ENCODE measurements at regions not wholly inside any gene's neighbourhood (a gene's known extent, or its start where the extent isn't known, plus 50 kb on each side); places are given as distances from the start of the nearest gene placed in this dataset.

- H3K4me2 ChIP-seq = no peak overlapping the region
- H3K9me3 ChIP-seq (ENCODE audit: low read depth) = peaks cover 5% of the 10 kb centered on the region
- no peaks in the 10 kb centered on the region for H3K36me3 Mint-ChIP-seq
- no peak overlapping the region for H3K9ac ChIP-seq
- H3K27ac Mint-ChIP-seq = no peak overlapping the region
- DNase-seq (ENCODE audit: low spot score) = no peak
- no peak for TF ChIP-seq EZH2phosphoT487 (IDR thresholded peaks at IDR 0.05)
- TF ChIP-seq EZH2 (IDR thresholded peaks at IDR 0.05) = no peak
- no peak for TF ChIP-seq CTCF (IDR thresholded peaks at IDR 0.05)
- no peak overlapping the region for H3K27ac ChIP-seq
- H3K4me3 ChIP-seq = no peak overlapping the region
- H3K79me2 ChIP-seq (ENCODE audit: low read depth) = no peaks in the 10 kb centered on the region
- no peak overlapping the region for H2AFZ ChIP-seq (replicated peaks)
- H3F3A ChIP-seq (ENCODE audit: low read depth) = no peaks in the 10 kb centered on the region
- no peaks in the 10 kb centered on the region for H3K27me3 Mint-ChIP-seq (ENCODE audit: insufficient read depth, low read depth)
- peaks cover 26% of the 10 kb centered on the region for H3K9me3 Mint-ChIP-seq
- no peaks in the 10 kb centered on the region for H3K27me3 ChIP-seq
- H4K20me1 ChIP-seq (ENCODE audit: low read depth) = no peaks in the 10 kb centered on the region
- H3K4me1 Mint-ChIP-seq = no peaks in the 10 kb centered on the region
- H3K4me1 ChIP-seq = peaks cover 3% of the 10 kb centered on the region
- no peak overlapping the region for H3K4me3 Mint-ChIP-seq
- H3K36me3 ChIP-seq = no peaks in the 10 kb centered on the region
These were observed 425.8 kb downstream of the MAN2A1 start for GRCh38 chr5:110115503-110115902.

- H3K36me3 ChIP-seq = no peaks in the 10 kb centered on the region
- no peaks in the 10 kb centered on the region for H4K20me1 ChIP-seq (ENCODE audit: low read depth)
- no peak overlapping the region for H2AFZ ChIP-seq (replicated peaks)
- H3K27ac ChIP-seq = no peak overlapping the region
- no peak for DNase-seq (ENCODE audit: low spot score)
- H3K79me2 ChIP-seq (ENCODE audit: low read depth) = no peaks in the 10 kb centered on the region
- Mint-ChIP-seq H3K27ac (no peak overlapping the region), H3K36me3 (no peaks in the 10 kb centered on the region), H3K4me3 (no peak overlapping the region), H3K4me1 (no peaks in the 10 kb centered on the region), H3K9me3 (peaks cover 29% of the 10 kb centered on the region), H3K27me3 (ENCODE audit: insufficient read depth, low read depth) (no peaks in the 10 kb centered on the region)
- no peak for TF ChIP-seq CTCF (IDR thresholded peaks at IDR 0.05)
- no peak for TF ChIP-seq EZH2phosphoT487 (IDR thresholded peaks at IDR 0.05)
- TF ChIP-seq EZH2 (IDR thresholded peaks at IDR 0.05) = no peak
- H3K4me2 ChIP-seq = no peak overlapping the region
- H3K4me3 ChIP-seq = no peak overlapping the region
- peaks cover 5% of the 10 kb centered on the region for H3K9me3 ChIP-seq (ENCODE audit: low read depth)
- H3K27me3 ChIP-seq = no peaks in the 10 kb centered on the region
- no peaks in the 10 kb centered on the region for H3K4me1 ChIP-seq
- no peak overlapping the region for H3K9ac ChIP-seq
- H3F3A ChIP-seq (ENCODE audit: low read depth) = no peaks in the 10 kb centered on the region
These were observed 426.8 kb downstream of the MAN2A1 start for GRCh38 chr5:110116539-110116938.

DNA sequence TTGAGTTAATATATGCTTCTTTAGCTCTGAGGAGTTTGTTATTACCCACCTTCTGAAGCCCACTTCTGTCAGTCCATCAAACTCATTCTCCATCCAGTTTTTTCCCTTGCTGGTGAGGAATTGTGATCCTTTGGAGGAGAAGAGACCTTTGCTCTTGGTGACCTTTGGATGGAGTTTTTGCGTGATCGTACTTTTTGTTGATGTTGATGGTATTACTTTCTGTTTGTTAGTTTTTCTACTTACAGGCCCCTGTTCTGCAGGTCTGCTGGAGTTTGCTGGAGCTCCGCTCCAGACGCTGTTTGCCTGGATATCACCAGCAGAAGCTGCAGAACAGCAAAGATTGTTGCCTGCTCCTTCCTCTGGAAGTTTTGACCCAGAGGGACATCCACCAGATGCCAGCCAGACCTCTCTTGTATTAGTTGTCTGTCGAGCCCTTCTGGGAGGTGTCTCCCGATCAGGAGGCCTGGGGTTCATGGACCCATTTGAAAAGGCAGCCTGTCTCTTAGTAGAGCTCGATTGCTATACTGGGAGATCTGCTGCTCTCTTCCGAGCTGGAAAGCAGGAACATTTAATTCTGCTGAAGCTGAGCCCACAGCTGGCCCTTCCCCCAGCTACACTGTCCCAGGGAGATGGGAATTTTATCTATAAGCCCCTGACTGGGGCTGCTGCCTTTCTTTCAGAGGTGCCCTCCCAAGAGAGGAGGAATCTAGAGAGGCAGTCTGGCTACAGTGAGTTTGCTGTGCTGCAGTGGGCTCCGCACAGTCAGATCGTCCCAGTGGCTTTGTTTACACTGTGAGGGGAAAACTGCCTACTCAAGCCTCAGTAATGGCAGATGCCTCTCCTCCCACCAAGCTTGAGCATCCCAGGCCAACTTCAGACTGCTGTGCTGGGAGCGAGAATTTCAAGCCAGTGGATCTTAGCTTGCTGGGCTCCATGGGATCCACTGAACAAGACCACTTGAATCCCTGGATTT, 445.5 kb downstream of the MAN2A1 start:
- Histone ChIP-seq H3K27ac (no peak overlapping the region), H3K4me1 (no peaks in the 10 kb centered on the region), H2AFZ (replicated peaks) (no peak overlapping the region), H3K9ac (no peak overlapping the region), H3K4me3 (no peak overlapping the region), H4K20me1 (ENCODE audit: low read depth) (no peaks in the 10 kb centered on the region), H3K9me3 (ENCODE audit: low read depth) (no peaks in the 10 kb centered on the region), H3K4me2 (no peak overlapping the region), H3K36me3 (no peaks in the 10 kb centered on the region), H3K79me2 (ENCODE audit: low read depth) (no peaks in the 10 kb centered on the region), H3F3A (ENCODE audit: low read depth) (no peaks in the 10 kb centered on the region), H3K27me3 (no peaks in the 10 kb centered on the region)
- DNase-seq (ENCODE audit: low spot score) = no peak
- TF ChIP-seq EZH2phosphoT487 (IDR thresholded peaks at IDR 0.05) (no peak), CTCF (IDR thresholded peaks at IDR 0.05) (no peak), EZH2 (IDR thresholded peaks at IDR 0.05) (no peak)
- Mint-ChIP-seq H3K4me3 (no peak overlapping the region), H3K4me1 (no peaks in the 10 kb centered on the region), H3K27me3 (ENCODE audit: insufficient read depth, low read depth) (peaks cover 8% of the 10 kb centered on the region), H3K9me3 (peaks cover 47% of the 10 kb centered on the region), H3K36me3 (peaks cover 3% of the 10 kb centered on the region), H3K27ac (no peak overlapping the region)

Data from neural progenitor cell (in vitro differentiated cells).